Thyroid gland (tissue), 4 donors: ENCODE measurements at regions not wholly inside any gene's neighbourhood (a gene's known extent, or its start where the extent isn't known, plus 50 kb on each side); places are given as distances from the start of the nearest gene placed in this dataset.

Experiments
- CTCF ChIP-seq, 6 experiments: fragments of 200-600 bp in 3 of 6; fragments of 450-650 bp in 3 of 6; sonication (generic) in 3 of 6; IDR thresholded peaks; one replicate each; pipeline ENCODE4 v1.5.1; 2016 to 2019; ENCODE audit warnings: antibody characterized with exemption in 6 of 6, mild to moderate bottlenecking in 2 of 6, inconsistent platforms in 1 of 6, moderate library complexity in 1 of 6
- POLR2A ChIP-seq, 2 donors: fragments of 450-650 bp; IDR thresholded peaks; one replicate each; pipeline ENCODE4 v1.6.1; 2017; ENCODE audit warnings: antibody characterized with exemption in 2 of 2, mild to moderate bottlenecking in 2 of 2, moderate library complexity in 1 of 2

- TF ChIP-seq CTCF (IDR thresholded peaks at IDR 0.05) (no peak), POLR2A (IDR thresholded peaks at IDR 0.05) (no peak)
Observed at GRCh38 chr10:33009244-33010131, 51.5 kb upstream of the ITGB1 start.
